ENCODE measurements at regions not wholly inside any gene's neighbourhood (a gene's known extent, or its start where the extent isn't known, plus 50 kb on each side); places are given as distances from the start of the nearest gene placed in this dataset.

- DNase-seq (ENCODE audit: low spot score): no peak
Observed at GRCh38 chr2:37809525-37809924, 115.6 kb upstream of the RMDN2 start.

DNA sequence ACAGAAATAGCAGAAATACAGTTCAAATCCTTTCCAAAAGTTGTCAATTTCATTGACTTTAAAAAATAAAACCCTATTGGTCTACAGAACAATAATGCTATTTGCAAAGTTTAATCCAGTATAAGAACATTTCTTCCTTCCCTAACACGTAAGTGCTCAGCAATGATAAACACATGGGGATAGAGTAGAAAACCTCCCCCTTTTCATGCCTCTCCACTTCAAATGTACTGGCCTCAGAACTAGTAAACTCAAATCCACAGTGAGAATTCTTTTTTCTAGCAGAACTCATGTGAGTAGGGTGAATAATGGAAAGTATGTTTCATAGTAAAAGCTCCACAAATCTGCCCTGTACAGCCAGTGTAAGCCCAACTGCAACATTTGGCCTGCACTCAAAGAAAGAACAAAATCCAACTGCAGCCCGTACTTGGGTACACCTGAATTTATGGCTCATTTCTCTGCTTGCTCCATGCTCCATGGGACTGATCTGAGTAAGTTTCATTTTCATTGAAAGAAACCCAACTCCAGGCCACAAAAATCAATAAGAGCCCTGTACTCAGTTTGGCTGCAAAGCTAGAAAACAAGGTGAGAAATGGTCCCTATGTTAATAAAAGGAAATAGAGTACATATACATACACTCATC is 115.0 kb upstream of the RMDN2 start:
- DNase-seq (ENCODE audit: low spot score): no peak

GRCh38 chr2:37812414-37812813 is 112.7 kb upstream of the RMDN2 start:
- no peak for DNase-seq (ENCODE audit: low spot score)

- DNase-seq (ENCODE audit: low spot score): no peak
Observed at GRCh38 chr2:37812941-37813730, 112.0 kb upstream of the RMDN2 start.

GRCh38 chr2:37816036-37816435 is 109.1 kb upstream of the RMDN2 start:
- DNase-seq (ENCODE audit: low spot score): no peak

DNA sequence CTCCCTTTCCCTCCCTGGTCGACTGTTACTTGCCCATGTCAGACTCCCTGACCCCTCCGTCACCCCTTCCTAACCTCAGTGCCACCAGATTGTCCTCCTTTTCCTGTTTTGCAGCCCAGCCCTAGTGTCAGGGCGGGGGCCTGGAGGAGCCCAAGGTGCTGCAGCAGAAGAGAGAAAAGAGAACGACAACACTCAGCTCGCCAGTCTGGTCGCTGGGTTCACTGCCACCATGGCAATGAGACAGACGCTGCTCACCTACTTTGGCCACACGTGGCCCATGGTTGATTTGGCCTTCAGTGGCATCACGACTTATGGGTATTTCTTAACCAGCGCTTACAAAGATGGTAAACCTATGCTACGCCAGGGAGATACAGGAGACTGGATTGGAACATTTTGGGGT is 108.4 kb upstream of the RMDN2 start:
- no peak for DNase-seq (ENCODE audit: low spot score)

- DNase-seq (ENCODE audit: low spot score): no peak
Observed at GRCh38 chr2:37819186-37819585, 105.9 kb upstream of the RMDN2 start.

GRCh38 chr2:37820471-37820986 is 104.6 kb upstream of the RMDN2 start:
- DNase-seq (ENCODE audit: low spot score): no peak

GRCh38 chr2:37825586-37825985 is 99.5 kb upstream of the RMDN2 start:
- no peak for DNase-seq (ENCODE audit: low spot score)

GRCh38 chr2:37826611-37827010 is 98.5 kb upstream of the RMDN2 start:
- DNase-seq (ENCODE audit: low spot score): no peak

- no peak for DNase-seq (ENCODE audit: low spot score)
Observed at GRCh38 chr2:37827455-37827854, 97.6 kb upstream of the RMDN2 start.

DNA sequence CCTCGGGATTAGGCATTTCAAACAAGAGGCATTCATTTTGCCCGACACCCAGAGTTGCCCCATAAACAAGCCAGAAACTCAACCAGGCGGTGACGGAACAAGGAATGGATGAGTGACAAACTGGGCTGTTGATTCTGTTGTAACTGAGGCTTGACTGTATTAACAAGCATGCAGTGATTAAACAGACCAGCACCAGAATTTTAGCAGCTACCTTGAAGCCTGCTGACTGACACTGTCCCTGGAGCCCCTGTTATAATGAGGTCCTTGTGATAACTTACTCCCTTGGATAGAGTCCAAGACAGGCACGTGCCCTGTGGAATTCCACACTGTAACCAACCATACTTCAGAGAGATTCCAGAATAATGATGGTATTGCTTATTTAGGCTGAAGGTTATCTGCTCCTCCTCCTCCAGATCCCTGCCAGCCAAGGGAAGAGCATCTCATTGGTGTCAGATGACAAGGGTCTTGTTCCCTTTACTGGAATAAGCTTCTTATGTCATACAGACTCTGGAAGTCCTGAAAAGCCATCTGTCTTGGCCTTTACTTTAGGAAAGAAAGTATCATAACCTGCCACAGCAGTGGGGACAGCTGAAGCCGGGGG is 97.1 kb upstream of the RMDN2 start:
- no peak for DNase-seq (ENCODE audit: low spot score)

GRCh38 chr2:37829202-37829601 is 95.9 kb upstream of the RMDN2 start:
- no peak for DNase-seq (ENCODE audit: low spot score)

- no peak for DNase-seq (ENCODE audit: low spot score)
Observed at GRCh38 chr2:37829616-37830395, 95.3 kb upstream of the RMDN2 start.

- DNase-seq (ENCODE audit: low spot score): no peak
Observed at GRCh38 chr2:37830636-37831035, 94.5 kb upstream of the RMDN2 start.

DNA sequence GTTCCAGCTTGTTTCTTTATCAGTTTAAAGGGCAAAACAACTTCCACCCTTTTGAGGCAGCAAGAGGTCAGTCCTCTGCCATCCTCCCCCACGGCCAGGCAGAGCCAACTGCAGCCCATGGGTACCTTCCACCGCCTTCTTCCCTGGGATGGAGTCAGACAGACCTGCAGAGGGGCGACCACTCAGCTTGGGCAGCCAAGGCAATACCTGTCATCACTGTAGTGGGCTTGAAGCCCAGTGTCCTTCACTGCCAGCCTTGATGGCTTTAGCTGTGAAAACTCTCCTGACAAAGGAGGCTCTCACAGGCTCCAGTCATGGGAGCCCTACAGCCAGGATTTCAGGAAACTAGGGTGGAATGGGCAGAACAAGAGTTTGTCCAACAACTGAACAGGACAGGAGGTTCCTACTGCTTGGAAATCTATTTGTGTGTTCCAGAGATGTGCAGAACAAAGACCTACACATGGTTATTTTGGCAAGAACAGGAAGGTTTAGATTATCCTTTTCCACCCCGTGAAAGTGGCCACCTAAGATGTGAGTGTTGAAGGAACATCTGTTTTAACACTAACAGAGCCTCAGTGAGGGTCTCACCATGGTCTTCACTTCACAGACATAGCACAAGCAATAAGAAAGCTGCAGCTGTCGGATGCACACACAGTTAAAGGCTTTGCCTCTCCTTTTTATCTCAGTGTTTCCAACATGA is 93.9 kb upstream of the RMDN2 start:
- no peak for DNase-seq (ENCODE audit: low spot score)

DNA sequence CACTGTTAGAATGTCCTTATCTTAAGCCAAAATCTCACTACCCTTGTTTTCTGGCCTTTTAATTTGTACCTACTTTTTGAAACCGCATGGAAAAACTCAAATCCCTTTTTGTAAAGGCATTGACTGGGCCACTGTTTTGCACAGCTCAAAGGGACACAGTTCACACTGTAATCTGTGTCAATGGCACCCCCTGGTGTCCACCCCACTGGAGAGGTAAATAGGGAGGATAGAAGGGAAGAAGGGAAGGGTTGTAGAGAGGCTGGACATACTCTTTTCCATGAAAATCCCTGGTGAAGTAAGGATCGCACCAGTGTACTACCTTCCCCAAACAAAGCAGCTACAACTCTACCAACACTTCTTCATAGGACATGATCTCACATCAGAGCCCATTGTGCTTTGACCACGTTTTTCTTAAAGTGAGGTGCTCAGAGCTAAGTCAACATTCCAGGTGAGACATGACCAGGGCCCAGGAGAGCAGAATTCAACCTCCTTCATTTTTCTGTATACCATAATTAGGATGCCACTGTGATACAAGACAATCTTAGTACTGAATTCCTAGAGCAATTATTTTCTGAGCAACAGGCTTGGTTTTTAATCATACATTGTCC is 92.4 kb upstream of the RMDN2 start:
- DNase-seq (ENCODE audit: low spot score): peak; percentile 73

GRCh38 chr2:37833423-37833822 is 91.7 kb upstream of the RMDN2 start:
- DNase-seq (ENCODE audit: low spot score): no peak

- no peak for DNase-seq (ENCODE audit: low spot score)
Observed at GRCh38 chr2:37836270-37836669, 88.8 kb upstream of the RMDN2 start.

DNA sequence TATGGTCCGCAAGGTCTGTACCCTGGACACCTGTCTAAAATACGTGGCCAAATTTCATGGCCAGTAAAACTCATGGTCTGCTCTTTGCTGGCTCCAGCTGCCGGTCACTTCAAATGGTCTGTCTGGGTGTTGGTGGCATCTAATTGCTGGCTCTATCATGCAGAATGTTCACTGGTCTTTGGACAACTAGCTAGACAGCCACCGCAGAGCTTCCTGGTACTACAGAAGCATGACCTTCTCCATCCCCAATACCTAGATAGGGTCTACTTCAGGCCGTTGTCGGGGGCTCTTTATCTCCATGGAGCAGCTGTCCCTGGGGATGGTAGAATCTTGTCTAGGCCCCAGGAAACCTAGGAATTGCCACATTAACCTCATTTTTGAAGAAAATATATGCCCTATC is 88.4 kb upstream of the RMDN2 start:
- no peak for DNase-seq (ENCODE audit: low spot score)

GRCh38 chr2:37837628-37838328 is 87.3 kb upstream of the RMDN2 start:
- DNase-seq (ENCODE audit: low spot score): no peak

Data from D341Med (cell line).